WERI-Rb-1 (cell line): ENCODE measurements at regions not wholly inside any gene's neighbourhood (a gene's known extent, or its start where the extent isn't known, plus 50 kb on each side); places are given as distances from the start of the nearest gene placed in this dataset.
"Not testable (repeated sequence)": the region's sequence is repeated elsewhere in the genome, so short reads cannot be mapped to it uniquely, and the experiment has no call there.

Source experiments
- DNase-seq: peaks from one replicate; pipeline ENCODE4 v3.0.0-alpha.2; 2020
- H3K27ac ChIP-seq: fragments of 250-450 bp; sonication (Bioruptor Pico); 2 replicates; pipeline ENCODE4 v1.5.1; 2020; ENCODE audit warnings: mild to moderate bottlenecking, moderate library complexity
- H3K27me3 ChIP-seq: fragments of 250-450 bp; sonication (Bioruptor Pico); 2 replicates; pipeline ENCODE4 v1.5.1; 2021; ENCODE audit warnings: mild to moderate bottlenecking, low read depth, moderate library complexity; ENCODE audit not compliant: insufficient read depth, severe bottlenecking
- H3K36me3 ChIP-seq: fragments of 250-450 bp; sonication (Bioruptor Pico); 2 replicates; pipeline ENCODE4 v1.5.1; 2020; ENCODE audit warnings: mild to moderate bottlenecking, moderate library complexity
- H3K4me3 ChIP-seq: 2 replicates; pipeline ENCODE4 v1.5.1; 2011; ENCODE audit warnings: low read depth, mild to moderate bottlenecking, control low read depth, low read length
- H3K9me3 ChIP-seq: fragments of 250-450 bp; sonication (Bioruptor Pico); 2 replicates; pipeline ENCODE4 v1.5.1; 2021; ENCODE audit warnings: mild to moderate bottlenecking, moderate library complexity; ENCODE audit not compliant: severe bottlenecking
- TF ChIP-seq, protein P1 (sequence below): IDR thresholded peaks from 2 replicates; pipeline ENCODE4 v1.5.1; 2011; ENCODE audit warnings: low read depth, mild to moderate bottlenecking, control low read depth, inconsistent platforms, low read length

DNA sequence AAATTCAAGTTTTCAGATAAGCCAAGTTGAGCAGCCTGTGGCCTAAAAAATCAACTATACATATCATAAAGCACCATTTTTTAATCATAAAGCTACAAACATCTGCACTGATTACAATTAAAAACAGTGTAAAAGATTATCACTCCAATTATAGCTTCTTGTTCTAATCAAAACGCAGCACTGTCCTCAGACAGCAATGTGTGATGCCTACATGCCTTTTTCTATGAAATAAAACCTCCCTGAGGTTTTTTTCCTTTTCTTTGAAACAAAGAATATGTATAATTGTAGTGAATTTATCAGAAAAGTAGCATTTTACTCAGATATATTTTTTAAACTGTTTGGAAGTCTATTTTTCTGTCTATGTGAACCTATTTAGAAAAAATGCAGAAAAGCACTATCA lies 366.1 kb upstream of the CCNH start:
- Histone ChIP-seq H3K4me3 (no peak overlapping the region), H3K9me3 (no peaks in the 10 kb centered on the region), H3K27me3 (no peaks in the 10 kb centered on the region), H3K36me3 (no peaks in the 10 kb centered on the region), H3K27ac (no peak overlapping the region)
- no peak for DNase-seq
- TF ChIP-seq, protein P1, sequence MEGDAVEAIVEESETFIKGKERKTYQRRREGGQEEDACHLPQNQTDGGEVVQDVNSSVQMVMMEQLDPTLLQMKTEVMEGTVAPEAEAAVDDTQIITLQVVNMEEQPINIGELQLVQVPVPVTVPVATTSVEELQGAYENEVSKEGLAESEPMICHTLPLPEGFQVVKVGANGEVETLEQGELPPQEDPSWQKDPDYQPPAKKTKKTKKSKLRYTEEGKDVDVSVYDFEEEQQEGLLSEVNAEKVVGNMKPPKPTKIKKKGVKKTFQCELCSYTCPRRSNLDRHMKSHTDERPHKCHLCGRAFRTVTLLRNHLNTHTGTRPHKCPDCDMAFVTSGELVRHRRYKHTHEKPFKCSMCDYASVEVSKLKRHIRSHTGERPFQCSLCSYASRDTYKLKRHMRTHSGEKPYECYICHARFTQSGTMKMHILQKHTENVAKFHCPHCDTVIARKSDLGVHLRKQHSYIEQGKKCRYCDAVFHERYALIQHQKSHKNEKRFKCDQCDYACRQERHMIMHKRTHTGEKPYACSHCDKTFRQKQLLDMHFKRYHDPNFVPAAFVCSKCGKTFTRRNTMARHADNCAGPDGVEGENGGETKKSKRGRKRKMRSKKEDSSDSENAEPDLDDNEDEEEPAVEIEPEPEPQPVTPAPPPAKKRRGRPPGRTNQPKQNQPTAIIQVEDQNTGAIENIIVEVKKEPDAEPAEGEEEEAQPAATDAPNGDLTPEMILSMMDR = no peak

DNA sequence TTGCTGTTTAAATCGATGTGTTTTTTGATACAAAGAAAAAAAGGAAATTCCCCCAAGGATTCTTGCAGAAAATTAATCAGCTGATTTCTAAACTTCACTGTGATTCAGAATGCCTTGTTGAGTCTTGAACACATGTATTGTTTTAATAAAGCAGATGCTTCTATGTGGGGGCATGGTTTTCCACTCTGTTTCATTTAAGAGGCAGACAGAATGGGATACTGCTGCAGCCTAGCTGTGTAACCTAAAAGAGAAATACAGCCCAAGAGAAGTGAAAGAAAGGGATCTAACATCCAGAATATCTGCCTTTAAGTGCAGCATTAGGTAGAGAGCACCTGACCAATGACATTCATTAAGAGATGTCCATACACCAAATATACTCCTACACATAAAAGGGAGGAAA lies 365.1 kb upstream of the CCNH start:
- TF ChIP-seq, protein P1 = no peak
- DNase-seq = no peak
- Histone ChIP-seq H3K27ac (no peak overlapping the region), H3K4me3 (no peak overlapping the region), H3K27me3 (no peaks in the 10 kb centered on the region), H3K36me3 (no peaks in the 10 kb centered on the region), H3K9me3 (no peaks in the 10 kb centered on the region)

DNA sequence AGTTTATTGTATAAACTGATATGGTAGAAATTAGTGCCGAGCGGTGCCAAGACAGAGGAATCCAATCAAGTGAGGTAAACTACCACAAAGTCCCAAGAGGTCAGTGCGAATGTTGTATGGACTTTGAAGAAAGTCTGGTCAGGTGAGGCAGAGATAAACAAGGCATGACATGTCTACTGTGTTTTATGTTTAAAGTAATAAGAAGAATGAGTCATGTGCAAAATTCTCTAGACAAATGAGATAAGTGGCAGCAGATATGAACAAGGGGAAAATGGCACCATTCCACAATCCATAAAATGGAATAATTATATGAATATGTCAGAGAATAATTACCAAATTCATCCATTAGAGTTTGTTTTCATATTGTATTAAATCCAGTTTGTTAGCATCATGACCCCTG lies 364.1 kb upstream of the CCNH start:
- TF ChIP-seq, protein P1 = no peak
- Histone ChIP-seq H3K27ac (no peak overlapping the region), H3K9me3 (no peaks in the 10 kb centered on the region), H3K27me3 (no peaks in the 10 kb centered on the region), H3K36me3 (no peaks in the 10 kb centered on the region), H3K4me3 (no peak overlapping the region)
- DNase-seq = no peak

DNA sequence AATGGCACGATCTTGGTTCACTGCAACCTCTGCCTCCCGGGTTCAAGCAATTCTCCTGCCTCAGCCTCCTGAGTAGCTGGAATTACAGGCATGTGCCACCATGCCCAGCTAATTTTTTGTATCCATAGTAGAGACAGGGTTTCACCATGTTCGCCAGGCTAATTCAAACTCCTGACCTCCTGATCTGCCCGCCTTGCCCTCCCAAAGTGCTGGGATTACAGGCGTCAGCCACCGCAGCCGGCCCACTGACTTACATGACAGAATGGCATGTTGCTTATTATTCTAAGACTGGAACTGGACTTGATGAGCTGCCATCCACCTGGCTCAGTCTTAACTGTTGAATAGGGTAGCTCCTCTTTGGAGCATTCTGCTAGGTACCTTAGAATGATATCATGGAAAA lies 363.6 kb upstream of the CCNH start:
- not testable (repeated sequence) for H3K9me3 ChIP-seq, H3K4me3 ChIP-seq, DNase-seq, H3K27me3 ChIP-seq, H3K36me3 ChIP-seq, H3K27ac ChIP-seq

DNA sequence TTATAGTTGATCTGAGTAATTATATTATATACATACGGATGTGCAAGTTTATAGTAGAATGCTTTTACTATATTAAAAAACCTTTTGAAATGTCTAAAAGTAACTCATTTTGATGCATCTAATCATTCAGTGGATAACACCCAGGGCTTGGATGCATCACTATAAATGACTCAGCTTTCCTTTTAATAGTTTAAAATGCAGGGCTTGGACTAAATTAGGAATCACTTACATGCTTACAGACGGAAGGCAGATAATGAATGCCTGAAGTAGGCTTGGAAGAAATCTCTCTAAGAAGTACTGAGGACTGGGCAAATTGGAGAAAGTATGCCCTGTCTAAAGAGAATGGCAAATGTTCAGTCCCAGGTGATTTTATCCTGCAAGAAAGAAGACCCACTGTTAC lies 362.5 kb upstream of the CCNH start:
- no peak overlapping the region for H3K27ac ChIP-seq
- H3K27me3 ChIP-seq = no peaks in the 10 kb centered on the region
- TF ChIP-seq, protein P1 = no peak
- H3K9me3 ChIP-seq = no peaks in the 10 kb centered on the region
- DNase-seq = no peak
- no peaks in the 10 kb centered on the region for H3K36me3 ChIP-seq
- no peak overlapping the region for H3K4me3 ChIP-seq

DNA sequence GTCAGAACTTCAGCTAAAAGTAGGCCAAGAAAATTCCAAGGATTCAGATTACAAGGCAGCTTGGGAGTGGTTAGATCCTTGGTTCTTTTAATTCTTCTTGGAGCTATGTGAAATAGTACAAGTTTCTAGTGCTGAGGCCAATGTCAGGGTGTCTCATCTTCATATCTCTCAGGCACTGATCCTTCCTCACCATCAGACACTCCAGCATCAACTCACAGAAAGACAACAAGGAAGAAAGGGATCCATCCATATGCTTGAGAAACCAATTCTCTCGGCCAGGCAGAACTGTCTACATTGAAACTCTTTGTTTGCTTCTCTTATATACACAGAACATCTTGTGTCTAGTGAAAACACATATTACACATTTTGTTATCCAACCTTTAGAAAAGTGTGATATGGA lies 362.1 kb upstream of the CCNH start:
- H3K9me3 ChIP-seq = no peaks in the 10 kb centered on the region
- no peak overlapping the region for H3K4me3 ChIP-seq
- H3K27me3 ChIP-seq = no peaks in the 10 kb centered on the region
- TF ChIP-seq, protein P1 = no peak
- no peak for DNase-seq
- H3K36me3 ChIP-seq = no peaks in the 10 kb centered on the region
- H3K27ac ChIP-seq = no peak overlapping the region
